ENCODE measurements at regions not wholly inside any gene's neighbourhood (a gene's known extent, or its start where the extent isn't known, plus 50 kb on each side); places are given as distances from the start of the nearest gene placed in this dataset.

DNA sequence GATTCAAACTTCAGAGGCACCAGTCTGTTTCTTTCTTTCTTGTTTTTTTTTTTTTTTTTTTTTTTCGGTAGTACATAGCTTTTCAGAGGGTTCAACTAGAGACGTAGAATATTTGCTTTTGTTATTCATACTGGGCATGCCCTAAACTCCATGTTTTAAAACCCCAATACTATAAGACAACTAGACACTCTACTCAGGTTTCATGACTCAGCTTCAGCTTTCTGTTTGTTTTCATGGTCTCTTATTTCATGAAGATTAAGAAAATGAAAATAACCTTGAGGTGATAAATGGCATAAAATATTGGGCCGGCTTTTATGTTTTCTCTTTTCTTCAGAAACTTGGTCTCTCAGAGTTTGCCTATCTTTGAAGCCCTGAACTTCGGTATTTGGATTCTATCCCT is 2126.3 kb upstream of the ACO1 start:
- TF ChIP-seq, protein P1, sequence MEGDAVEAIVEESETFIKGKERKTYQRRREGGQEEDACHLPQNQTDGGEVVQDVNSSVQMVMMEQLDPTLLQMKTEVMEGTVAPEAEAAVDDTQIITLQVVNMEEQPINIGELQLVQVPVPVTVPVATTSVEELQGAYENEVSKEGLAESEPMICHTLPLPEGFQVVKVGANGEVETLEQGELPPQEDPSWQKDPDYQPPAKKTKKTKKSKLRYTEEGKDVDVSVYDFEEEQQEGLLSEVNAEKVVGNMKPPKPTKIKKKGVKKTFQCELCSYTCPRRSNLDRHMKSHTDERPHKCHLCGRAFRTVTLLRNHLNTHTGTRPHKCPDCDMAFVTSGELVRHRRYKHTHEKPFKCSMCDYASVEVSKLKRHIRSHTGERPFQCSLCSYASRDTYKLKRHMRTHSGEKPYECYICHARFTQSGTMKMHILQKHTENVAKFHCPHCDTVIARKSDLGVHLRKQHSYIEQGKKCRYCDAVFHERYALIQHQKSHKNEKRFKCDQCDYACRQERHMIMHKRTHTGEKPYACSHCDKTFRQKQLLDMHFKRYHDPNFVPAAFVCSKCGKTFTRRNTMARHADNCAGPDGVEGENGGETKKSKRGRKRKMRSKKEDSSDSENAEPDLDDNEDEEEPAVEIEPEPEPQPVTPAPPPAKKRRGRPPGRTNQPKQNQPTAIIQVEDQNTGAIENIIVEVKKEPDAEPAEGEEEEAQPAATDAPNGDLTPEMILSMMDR (IDR thresholded peaks at IDR 0.05), result no peak
- no peak for TF ChIP-seq POLR2A (IDR thresholded peaks at IDR 0.05)
